Fibroblast of pulmonary artery (primary cell): ENCODE measurements at regions not wholly inside any gene's neighbourhood (a gene's known extent, or its start where the extent isn't known, plus 50 kb on each side); places are given as distances from the start of the nearest gene placed in this dataset.
A peak's percentile ranks its signal among the peaks of the same experiment; 100 is the strongest.

Experiments used
- DNase-seq: peaks from one replicate; pipeline ENCODE4 v3.0.0-alpha.2; 2010; ENCODE audit warnings: low read depth
- H3K4me3 ChIP-seq: replicated peaks from 2 replicates; pipeline ENCODE4 v1.5.1; 2011; ENCODE audit warnings: low read depth, mild to moderate bottlenecking, control low read depth, low read length, moderate library complexity
- CTCF ChIP-seq: IDR thresholded peaks from 2 replicates; pipeline ENCODE4 v1.5.1; 2011; ENCODE audit warnings: mild to moderate bottlenecking, control low read depth, low read length, inconsistent platforms; ENCODE audit errors: missing control alignments

GRCh38 chr1:190608282-190608681, 130.6 kb upstream of the BRINP3 start:
- no peak overlapping the region for H3K4me3 ChIP-seq
- TF ChIP-seq CTCF, result no peak
- no peak for DNase-seq

GRCh38 chr1:190615818-190616217, 138.2 kb upstream of the BRINP3 start:
- no peak for TF ChIP-seq CTCF
- no peak for DNase-seq
- no peak overlapping the region for H3K4me3 ChIP-seq

- no peak for TF ChIP-seq CTCF
- H3K4me3 ChIP-seq, result no peak overlapping the region
- DNase-seq, result no peak
Measured at GRCh38 chr1:190616235-190616634, 138.6 kb upstream of the BRINP3 start.

GRCh38 chr1:190619724-190620123, 142.1 kb upstream of the BRINP3 start:
- no peak for TF ChIP-seq CTCF
- H3K4me3 ChIP-seq, result no peak overlapping the region

GRCh38 chr1:190633488-190633887, 155.8 kb upstream of the BRINP3 start:
- peak; percentile 6 for DNase-seq
- no peak for TF ChIP-seq CTCF

More at GRCh38 chr1:190619724-190620123, 142.1 kb upstream of the BRINP3 start:
- peak; percentile 1 for DNase-seq

GRCh38 chr1:190634134-190634533, 156.5 kb upstream of the BRINP3 start:
- H3K4me3 ChIP-seq, result no peak overlapping the region
- no peak for DNase-seq
- no peak for TF ChIP-seq CTCF

More at GRCh38 chr1:190633488-190633887, 155.8 kb upstream of the BRINP3 start:
- H3K4me3 ChIP-seq, result no peak overlapping the region

- DNase-seq, result no peak
- TF ChIP-seq CTCF, result no peak
- no peak overlapping the region for H3K4me3 ChIP-seq
Measured at GRCh38 chr1:190649553-190649952, 171.9 kb upstream of the BRINP3 start.
